PC-3 (cell line): ENCODE measurements at regions not wholly inside any gene's neighbourhood (a gene's known extent, or its start where the extent isn't known, plus 50 kb on each side); places are given as distances from the start of the nearest gene placed in this dataset.

ENCODE experiments used
- ATAC-seq: fragments of 200-7000 bp; cut with Tn5 transposase; 2 replicates; pipeline ENCODE4 v1.9.1; 2020; ENCODE audit warnings: mild to moderate bottlenecking, moderate library complexity
- BruUV-seq: library from RNA; stranded (reverse); fragments of 400-500 nt; replicated peaks from 2 replicates; lab custom pipeline; 2021; lab: Mats Ljungman, UMichigan
- CTCF ChIA-PET: fragments of 300-600 bp; sonication (Branson Sonifier 250); formaldehyde crosslinking; loops from one replicate; lab custom pipeline; 2022; ENCODE audit warnings: antibody characterized with exemption; lab: Charles Lee
- POLR2A ChIA-PET: fragments of 300-600 bp; sonication (Branson Sonifier 250); formaldehyde crosslinking; loops from one replicate; lab custom pipeline; 2022; ENCODE audit warnings: antibody characterized with exemption; ENCODE audit not compliant: unreplicated experiment; lab: Charles Lee
- DNase-seq: peaks from one replicate; pipeline ENCODE4 v3.0.0-alpha.2; 2015
- H2AFZ ChIP-seq: fragments of 300-600 bp; sonication (generic); 2 replicates; pipeline ENCODE4 v1.6.0; 2016; ENCODE audit warnings: antibody characterized with exemption, low read length
- H3F3A ChIP-seq: fragments of 300-600 bp; sonication (generic); one replicate; pipeline ENCODE4 v1.6.0; 2017; ENCODE audit warnings: antibody characterized with exemption, low read length, control low read depth, mild to moderate bottlenecking; ENCODE audit not compliant: unreplicated experiment
- H3K27ac ChIP-seq: fragments of 300-600 bp; sonication (generic); 2 replicates; pipeline ENCODE4 v1.5.1; 2016; ENCODE audit warnings: mild to moderate bottlenecking, low read length
- H3K27me3 ChIP-seq: fragments of 300-600 bp; sonication (generic); 2 replicates; pipeline ENCODE4 v1.6.1; 2016; ENCODE audit warnings: low read length, mixed read lengths
- H3K36me3 ChIP-seq: fragments of 300-600 bp; sonication (generic); 2 replicates; pipeline ENCODE4 v1.6.1; 2016; ENCODE audit warnings: low read depth, mixed run types, low read length, mixed read lengths
- H3K4me1 ChIP-seq: fragments of 300-600 bp; sonication (generic); 2 replicates; pipeline ENCODE4 v1.5.1; 2016; ENCODE audit warnings: low read length; ENCODE audit not compliant: insufficient read depth
- H3K4me2 ChIP-seq: fragments of 300-600 bp; sonication (generic); 2 replicates; pipeline ENCODE4 v1.6.0; 2016; ENCODE audit warnings: low read length
- H3K4me3 ChIP-seq: fragments of 300-600 bp; sonication (generic); 2 replicates; pipeline ENCODE4 v1.5.1; 2016; ENCODE audit warnings: mild to moderate bottlenecking, low read length, mixed read lengths
- H3K79me2 ChIP-seq: fragments of 300-600 bp; sonication (generic); 2 replicates; pipeline ENCODE4 v1.6.1; 2017; ENCODE audit warnings: low read length, mixed read lengths
- H3K9ac ChIP-seq: fragments of 300-600 bp; sonication (generic); 2 replicates; pipeline ENCODE4 v1.6.0; 2016; ENCODE audit warnings: mild to moderate bottlenecking, low read length
- H3K9me2 ChIP-seq: fragments of 300-600 bp; sonication (generic); replicated peaks from 2 replicates; pipeline ENCODE4 v1.6.1; 2016; ENCODE audit warnings: mixed run types, low read length, mixed read lengths
- H3K9me3 ChIP-seq: fragments of 300-600 bp; sonication (generic); 2 replicates; pipeline ENCODE4 v1.6.1; 2016; ENCODE audit warnings: low read length, mixed read lengths
- H4K20me1 ChIP-seq: fragments of 300-600 bp; sonication (generic); 2 replicates; pipeline ENCODE4 v1.6.1; 2016; ENCODE audit warnings: low read length, mixed read lengths
- EZH2 ChIP-seq: fragments of 300-600 bp; sonication (generic); IDR thresholded peaks from one replicate; pipeline ENCODE4 v1.6.1; 2017; ENCODE audit warnings: antibody characterized with exemption, mild to moderate bottlenecking, low read length; ENCODE audit not compliant: unreplicated experiment
- EZH2phosphoT487 ChIP-seq: fragments of 300-600 bp; sonication (generic); IDR thresholded peaks from 2 replicates; pipeline ENCODE4 v1.6.1; 2018; ENCODE audit warnings: mild to moderate bottlenecking, antibody characterized with exemption, low read length, borderline replicate concordance
- intact Hi-C: fragments of 100-400 bp; cut with micrococcal nuclease; formaldehyde crosslinking; loops from 2 replicates; pipeline ENCODE4 v1.9.0; 2023
- TF ChIP-seq, protein P1 (sequence below): fragments of 300-600 bp; sonication (generic); conservative IDR thresholded peaks from 2 replicates; pipeline ENCODE4 v1.5.1; 2017; ENCODE audit warnings: antibody characterized with exemption, low read depth, mild to moderate bottlenecking, low read length

DNA sequence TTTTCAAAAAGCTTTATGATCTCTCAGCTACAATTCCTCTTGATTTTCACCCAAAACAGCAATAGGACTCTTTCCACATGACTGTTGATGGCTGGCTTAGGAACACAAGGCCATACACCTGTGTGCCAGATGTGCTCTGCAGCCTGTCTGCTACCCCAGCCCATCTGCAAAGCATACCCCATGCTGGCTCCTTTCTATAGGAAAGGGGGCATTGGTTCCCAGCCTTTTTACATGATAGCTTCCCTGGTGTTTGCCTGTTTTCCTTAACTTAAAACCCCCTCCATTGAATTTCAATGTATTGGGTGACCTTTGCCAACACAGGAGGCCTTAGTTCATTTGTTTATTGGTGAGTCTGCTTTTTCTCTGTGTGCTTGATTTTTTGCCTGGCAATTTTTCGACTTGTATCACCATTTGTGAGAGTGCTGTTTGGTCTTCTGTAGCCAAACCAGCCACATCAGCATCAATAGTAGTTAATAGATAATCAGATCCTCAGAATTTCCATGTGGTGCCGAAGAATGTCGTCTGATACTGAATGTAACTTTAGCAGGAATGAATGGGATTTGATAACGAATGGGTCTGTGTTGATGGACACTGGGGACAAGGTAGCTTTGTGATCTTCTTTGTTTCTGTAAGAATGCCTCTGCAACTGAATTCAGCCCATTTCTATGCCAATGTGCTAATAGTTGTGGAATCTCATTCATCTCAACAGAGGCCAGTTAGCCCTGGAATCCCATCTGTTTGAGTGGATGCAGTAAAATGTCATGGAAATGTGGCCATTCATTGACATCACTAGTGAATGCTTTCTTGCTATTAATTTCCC is 272.2 kb upstream of the RARB start:
- H3K9ac ChIP-seq = no peak overlapping the region
- ATAC-seq = no peak
- CTCF ChIA-PET = no interaction called here

GRCh38 chr3:25156626-25157025 is 271.4 kb upstream of the RARB start:
- TF ChIP-seq, protein P1, sequence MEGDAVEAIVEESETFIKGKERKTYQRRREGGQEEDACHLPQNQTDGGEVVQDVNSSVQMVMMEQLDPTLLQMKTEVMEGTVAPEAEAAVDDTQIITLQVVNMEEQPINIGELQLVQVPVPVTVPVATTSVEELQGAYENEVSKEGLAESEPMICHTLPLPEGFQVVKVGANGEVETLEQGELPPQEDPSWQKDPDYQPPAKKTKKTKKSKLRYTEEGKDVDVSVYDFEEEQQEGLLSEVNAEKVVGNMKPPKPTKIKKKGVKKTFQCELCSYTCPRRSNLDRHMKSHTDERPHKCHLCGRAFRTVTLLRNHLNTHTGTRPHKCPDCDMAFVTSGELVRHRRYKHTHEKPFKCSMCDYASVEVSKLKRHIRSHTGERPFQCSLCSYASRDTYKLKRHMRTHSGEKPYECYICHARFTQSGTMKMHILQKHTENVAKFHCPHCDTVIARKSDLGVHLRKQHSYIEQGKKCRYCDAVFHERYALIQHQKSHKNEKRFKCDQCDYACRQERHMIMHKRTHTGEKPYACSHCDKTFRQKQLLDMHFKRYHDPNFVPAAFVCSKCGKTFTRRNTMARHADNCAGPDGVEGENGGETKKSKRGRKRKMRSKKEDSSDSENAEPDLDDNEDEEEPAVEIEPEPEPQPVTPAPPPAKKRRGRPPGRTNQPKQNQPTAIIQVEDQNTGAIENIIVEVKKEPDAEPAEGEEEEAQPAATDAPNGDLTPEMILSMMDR = no peak
- no peak for TF ChIP-seq EZH2
- no peak for TF ChIP-seq EZH2phosphoT487
- ChIA-PET CTCF (no interaction called here), POLR2A (no interaction called here)
- no peaks in the 10 kb centered on the region for H3K79me2 ChIP-seq
- H3K27me3 ChIP-seq = 0 out of 2 replicates have a peak, but pooled peaks cover under 1% of the 10 kb centered on the region
- DNase-seq (peak; percentile 19), ATAC-seq (no peak)
- H2AFZ ChIP-seq = no peak overlapping the region
- intact Hi-C loops = no loop called here
- H3K9me3 ChIP-seq = no peaks in the 10 kb centered on the region
- H3K4me1 ChIP-seq = no peaks in the 10 kb centered on the region
- H3K9ac ChIP-seq = no peak overlapping the region
- H3K9me2 ChIP-seq = no peaks in the 10 kb centered on the region
- no TSS peak for BruUV-seq
- H3K4me3 ChIP-seq = no peak overlapping the region
- no peaks in the 10 kb centered on the region for H3K36me3 ChIP-seq
- H3K4me2 ChIP-seq = no peak overlapping the region
- H4K20me1 ChIP-seq = no peaks in the 10 kb centered on the region
- H3F3A ChIP-seq = no peaks in the 10 kb centered on the region
- no peak overlapping the region for H3K27ac ChIP-seq

More for the DNA sequence above, 272.2 kb upstream of the RARB start:
- Histone ChIP-seq H3K79me2 (no peaks in the 10 kb centered on the region), H3K9me2 (no peaks in the 10 kb centered on the region), H3F3A (no peaks in the 10 kb centered on the region), H3K36me3 (no peaks in the 10 kb centered on the region), H3K4me1 (no peaks in the 10 kb centered on the region), H3K4me3 (no peak overlapping the region), H3K27ac (no peak overlapping the region), H3K9me3 (no peaks in the 10 kb centered on the region), H2AFZ (no peak overlapping the region), H3K4me2 (no peak overlapping the region), H3K27me3 (peaks cover 9% of the 10 kb centered on the region; the same call in 1 of the 2 replicates), H4K20me1 (no peaks in the 10 kb centered on the region)
- no TSS peak for BruUV-seq
- TF ChIP-seq EZH2 = no peak
- TF ChIP-seq, protein P1 = no peak
- TF ChIP-seq EZH2phosphoT487 = no peak
- intact Hi-C loops = no loop called here
- no peak for DNase-seq
- POLR2A ChIA-PET = no interaction called here

DNA sequence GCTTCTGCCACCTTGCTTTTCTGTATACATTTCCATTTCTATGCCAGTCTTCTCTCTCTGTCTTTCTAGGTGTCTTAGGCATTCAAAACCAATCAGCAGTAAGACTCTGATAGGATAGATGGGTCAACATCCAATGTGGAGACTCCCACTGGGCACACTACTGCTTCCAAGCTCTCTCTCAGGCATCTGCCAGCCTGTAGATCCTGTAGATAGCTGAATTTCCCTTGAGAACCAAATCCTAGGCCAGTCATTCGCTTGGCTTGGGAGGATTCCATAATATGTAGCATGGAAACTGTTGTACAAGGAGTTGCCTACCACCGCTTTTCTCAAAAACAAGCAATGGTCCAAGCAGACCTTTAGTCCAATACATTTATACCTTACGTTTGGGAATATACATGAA is 262.8 kb upstream of the RARB start:
- no peaks in the 10 kb centered on the region for H3F3A ChIP-seq
- intact Hi-C loops = no loop called here
- ChIA-PET CTCF (no interaction called here), POLR2A (no interaction called here)
- H3K9me3 ChIP-seq = 0 out of 2 replicates have a peak, but pooled peaks cover 3% of the 10 kb centered on the region
- no peaks in the 10 kb centered on the region for H4K20me1 ChIP-seq
- H3K4me1 ChIP-seq = no peaks in the 10 kb centered on the region
- H2AFZ ChIP-seq = no peak overlapping the region
- H3K9me2 ChIP-seq = no peaks in the 10 kb centered on the region
- no peak overlapping the region for H3K27ac ChIP-seq
- no peaks in the 10 kb centered on the region for H3K36me3 ChIP-seq
- DNase-seq = no peak
- no peak for TF ChIP-seq EZH2
- TF ChIP-seq, protein P1 = no peak
- no peak for TF ChIP-seq EZH2phosphoT487
- no peak overlapping the region for H3K4me3 ChIP-seq
- no peak overlapping the region for H3K9ac ChIP-seq
- ATAC-seq = no peak
- no peaks in the 10 kb centered on the region for H3K27me3 ChIP-seq
- BruUV-seq = no TSS peak
- H3K4me2 ChIP-seq = no peak overlapping the region
- no peaks in the 10 kb centered on the region for H3K79me2 ChIP-seq
